ENCODE measurements at regions not wholly inside any gene's neighbourhood (a gene's known extent, or its start where the extent isn't known, plus 50 kb on each side); places are given as distances from the start of the nearest gene placed in this dataset.
"Not testable (repeated sequence)": the region's sequence is repeated elsewhere in the genome, so short reads cannot be mapped to it uniquely, and the experiment has no call there.

DNA sequence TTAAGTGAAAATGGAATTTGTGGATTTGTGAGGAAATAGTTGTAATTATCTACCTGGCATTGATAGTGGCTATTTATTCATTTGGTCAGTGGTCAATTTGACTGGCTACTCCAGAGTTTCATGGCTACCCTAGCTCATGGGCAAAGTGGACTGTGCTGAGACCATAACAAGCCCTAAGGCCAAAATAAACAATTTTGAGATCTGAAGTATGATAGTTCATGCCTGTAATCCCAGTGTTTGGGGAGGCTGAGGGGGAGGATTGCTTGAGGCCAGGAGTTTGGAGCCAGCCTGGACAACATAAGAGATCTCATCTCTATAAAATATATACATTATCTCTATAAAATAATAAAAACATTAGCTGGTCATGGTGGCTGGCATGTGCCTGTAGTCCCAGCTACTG is 311.7 kb downstream of the HIVEP2 start:
- H3K27me3 Mint-ChIP-seq, result peaks cover under 1% of the 10 kb centered on the region
- no peak for DNase-seq
- no peaks in the 10 kb centered on the region for H3K9me3 Mint-ChIP-seq
- CTCF ChIA-PET, result no interaction called here
- H3K4me1 Mint-ChIP-seq, result peaks cover 3% of the 10 kb centered on the region
- no peak overlapping the region for H3K27ac Mint-ChIP-seq
- no peak overlapping the region for H3K4me3 Mint-ChIP-seq
- no peaks in the 10 kb centered on the region for H3K36me3 Mint-ChIP-seq

DNA sequence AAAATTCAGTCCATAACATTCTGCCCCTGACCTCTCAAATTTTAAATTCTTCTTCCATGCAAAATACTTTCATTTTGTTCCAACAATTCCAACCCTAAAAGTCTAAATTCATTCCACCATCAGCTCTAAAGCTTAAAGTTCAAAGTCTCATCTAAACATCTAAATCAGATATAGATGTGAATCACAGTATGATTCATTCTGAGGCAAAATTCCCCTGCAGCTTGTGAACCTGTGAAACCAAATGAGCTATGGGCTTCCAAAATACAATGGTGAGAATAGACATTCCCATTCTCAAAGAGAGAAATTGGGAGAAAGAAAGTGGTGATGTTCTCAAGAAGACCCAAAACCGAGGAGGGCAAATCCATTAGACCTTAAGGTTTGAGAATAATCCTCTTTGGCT is 309.8 kb downstream of the HIVEP2 start:
- CTCF ChIA-PET, result no interaction called here
- no peak for DNase-seq
- Mint-ChIP-seq H3K9me3 (no peaks in the 10 kb centered on the region), H3K4me3 (no peak overlapping the region), H3K27me3 (peaks cover 6% of the 10 kb centered on the region), H3K4me1 (peaks cover 3% of the 10 kb centered on the region), H3K27ac (no peak overlapping the region), H3K36me3 (no peaks in the 10 kb centered on the region)

DNA sequence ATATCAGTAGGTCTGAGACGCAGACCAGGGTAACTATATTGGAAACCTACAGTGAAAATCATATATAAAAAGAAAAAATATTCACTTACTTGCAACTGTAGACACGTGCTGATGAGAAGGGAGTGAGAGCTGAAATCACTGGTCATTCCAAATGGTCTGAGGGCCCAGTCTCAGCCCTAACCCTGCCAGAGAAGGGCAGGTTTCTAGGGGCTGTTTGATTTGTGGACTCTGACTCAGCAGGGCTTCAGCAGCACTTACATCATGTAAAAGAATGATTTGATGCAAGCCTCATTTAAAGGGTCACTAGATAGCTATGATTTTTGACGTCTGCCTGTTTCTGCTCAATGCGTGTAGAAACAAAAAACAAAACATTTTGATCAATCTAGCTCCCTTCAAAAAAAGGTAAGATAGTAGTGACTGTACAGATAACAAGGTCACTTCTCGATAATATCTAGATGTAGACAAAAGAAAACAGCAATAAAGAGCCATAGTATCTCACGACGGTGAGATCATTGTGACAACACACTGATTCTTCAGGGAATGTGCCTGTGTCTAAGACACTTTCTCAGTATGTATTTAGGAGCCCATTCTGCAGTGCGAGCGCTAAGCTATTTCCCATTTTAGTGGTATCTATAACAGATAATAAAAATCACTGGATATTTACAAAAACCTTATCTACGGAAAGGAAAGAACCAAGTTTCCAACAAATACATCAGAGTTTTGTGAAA is 307.2 kb downstream of the HIVEP2 start:
- H3K27ac Mint-ChIP-seq, result no peak overlapping the region
- no peak overlapping the region for H3K4me3 Mint-ChIP-seq
- H3K9me3 Mint-ChIP-seq, result no peaks in the 10 kb centered on the region
- H3K27me3 Mint-ChIP-seq, result peaks cover 6% of the 10 kb centered on the region
- CTCF ChIA-PET, result no interaction called here
- H3K36me3 Mint-ChIP-seq, result no peaks in the 10 kb centered on the region
- DNase-seq, result no peak
- H3K4me1 Mint-ChIP-seq, result no peaks in the 10 kb centered on the region

DNA sequence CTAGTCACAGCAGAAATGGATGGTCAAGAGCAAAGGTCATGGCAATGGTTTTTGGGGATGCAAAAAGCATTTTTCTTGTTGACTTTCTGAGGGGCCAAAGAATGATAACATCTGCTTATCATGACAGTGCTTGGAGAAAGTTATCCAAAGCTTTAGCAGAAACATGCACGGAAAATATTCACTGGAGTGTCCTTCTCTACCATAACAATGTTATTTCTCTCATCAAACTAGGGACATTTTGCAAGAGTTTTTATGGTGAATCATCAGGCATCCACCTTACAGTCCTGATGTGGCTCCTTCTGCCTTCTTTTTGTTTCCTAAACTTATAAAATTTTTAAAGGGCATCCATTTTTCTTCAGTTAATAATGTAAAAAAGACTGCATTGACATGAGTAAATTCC is 302.3 kb downstream of the HIVEP2 start:
- no peak for DNase-seq
- Mint-ChIP-seq H3K27me3 (peaks cover 8% of the 10 kb centered on the region), H3K9me3 (no peaks in the 10 kb centered on the region), H3K4me1 (no peaks in the 10 kb centered on the region), H3K4me3 (no peak overlapping the region), H3K36me3 (no peaks in the 10 kb centered on the region), H3K27ac (no peak overlapping the region)
- CTCF ChIA-PET, result no interaction called here

DNA sequence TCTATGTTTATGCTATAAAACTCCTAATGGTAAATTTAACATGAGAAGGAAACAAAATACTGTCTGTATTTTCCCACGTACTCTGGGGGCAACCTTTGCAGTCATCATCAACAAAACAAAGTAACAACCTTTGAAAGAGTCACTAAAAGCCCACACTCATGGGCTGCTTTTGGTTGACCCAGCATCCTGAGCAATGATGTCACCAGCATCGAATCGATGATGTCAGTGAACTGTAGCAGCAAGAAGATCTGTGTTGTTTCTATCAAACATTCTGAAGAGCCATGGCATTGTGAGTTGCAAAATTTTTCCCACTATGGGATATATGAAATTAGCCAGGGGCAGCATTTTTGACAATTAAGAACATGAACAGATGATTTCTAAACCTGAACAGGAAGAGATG is 300.1 kb downstream of the HIVEP2 start:
- Mint-ChIP-seq H3K9me3 (no peaks in the 10 kb centered on the region), H3K36me3 (no peaks in the 10 kb centered on the region), H3K4me1 (no peaks in the 10 kb centered on the region), H3K27me3 (peaks cover 5% of the 10 kb centered on the region), H3K27ac (no peak overlapping the region), H3K4me3 (no peak overlapping the region)
- no peak for DNase-seq
- CTCF ChIA-PET, result interaction anchor here (0.7 kb wide), 1 partner anchor 17 kb away, joined by 3 read pairs; no protein-coding TSS in a partner anchor

DNA sequence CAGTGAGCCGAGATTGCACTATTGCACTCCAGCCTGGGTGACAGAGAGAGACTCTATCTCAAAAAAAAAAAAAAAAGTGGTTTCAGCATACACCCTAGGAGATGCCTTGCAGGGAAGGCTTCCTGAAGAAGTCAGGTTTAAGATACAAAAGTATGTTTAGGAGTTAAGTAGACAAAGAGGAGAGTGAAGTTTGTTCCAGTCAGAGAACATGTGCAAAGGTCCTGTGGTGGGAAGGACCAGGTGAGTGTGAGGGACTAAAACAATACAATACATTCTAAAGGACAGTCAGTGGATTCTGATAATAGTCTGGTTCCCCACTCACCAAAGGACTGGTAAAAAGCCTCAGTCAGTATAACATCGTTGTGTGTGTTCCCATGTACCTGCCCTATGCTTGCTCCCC is 299.3 kb downstream of the HIVEP2 start:
- CTCF ChIA-PET, result interaction anchor here (0.7 kb wide), 1 partner anchor 16 kb away, joined by 3 read pairs; no protein-coding TSS in a partner anchor
- Mint-ChIP-seq H3K36me3 (no peaks in the 10 kb centered on the region), H3K27me3 (peaks cover 5% of the 10 kb centered on the region), H3K4me1 (no peaks in the 10 kb centered on the region), H3K9me3 (no peaks in the 10 kb centered on the region), H3K27ac (no peak overlapping the region), H3K4me3 (no peak overlapping the region)
- no peak for DNase-seq

DNA sequence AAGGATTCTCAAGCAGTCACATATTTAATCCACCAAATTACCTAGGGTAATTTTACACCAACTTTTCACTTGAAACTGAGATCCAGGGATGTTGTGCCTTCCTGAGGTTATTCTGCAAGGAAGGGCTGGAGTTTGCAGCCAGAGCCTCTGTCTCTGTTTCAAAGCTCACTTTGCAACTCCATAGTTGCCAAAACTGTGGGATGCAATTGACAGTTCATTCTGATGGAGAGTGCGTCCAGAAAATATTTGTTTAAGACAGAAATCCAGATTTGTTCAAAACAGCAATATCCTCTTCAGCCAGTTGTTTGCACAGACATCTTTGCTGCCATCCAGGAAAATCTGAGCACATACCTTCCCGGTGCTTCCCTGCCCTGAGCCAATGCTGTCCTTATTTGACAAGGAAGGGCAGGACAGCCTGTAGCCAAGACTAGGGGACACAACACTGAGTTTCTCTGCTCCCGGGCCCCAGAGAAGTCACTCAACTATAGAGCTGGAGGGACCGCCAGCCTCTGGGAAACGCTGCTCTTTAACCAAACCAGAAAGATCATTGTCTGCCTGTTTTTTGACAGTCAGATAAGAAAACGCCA is 297.4 kb downstream of the HIVEP2 start:
- Mint-ChIP-seq H3K27ac (no peak overlapping the region), H3K4me1 (no peaks in the 10 kb centered on the region), H3K27me3 (peaks cover 5% of the 10 kb centered on the region), H3K9me3 (no peaks in the 10 kb centered on the region), H3K36me3 (no peaks in the 10 kb centered on the region), H3K4me3 (no peak overlapping the region)
- DNase-seq, result no peak
- CTCF ChIA-PET, result interaction anchor here (1.2 kb wide), 1 partner anchor 173 kb away, joined by 3 read pairs; no protein-coding TSS in a partner anchor

DNA sequence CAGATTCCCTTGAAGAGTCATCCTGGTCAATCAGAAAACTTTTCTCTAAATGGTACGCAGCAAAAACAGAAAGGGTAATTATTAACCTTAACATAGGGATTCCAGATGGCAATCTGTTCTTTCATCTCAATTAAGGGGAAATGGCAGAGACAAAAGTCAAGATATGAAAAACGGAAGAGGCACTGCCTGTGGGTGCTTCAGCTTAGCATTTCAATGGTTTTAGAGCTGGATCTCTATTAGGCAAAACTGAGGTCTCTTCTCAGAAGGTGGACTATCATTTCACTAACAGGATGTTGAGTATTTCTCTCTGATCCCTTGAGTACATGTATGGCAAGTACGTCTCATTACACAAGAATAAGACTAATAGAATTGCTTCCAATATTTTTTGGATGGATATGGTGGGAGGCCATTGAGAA is 296.9 kb downstream of the HIVEP2 start:
- no peaks in the 10 kb centered on the region for H3K36me3 Mint-ChIP-seq
- H3K9me3 Mint-ChIP-seq, result no peaks in the 10 kb centered on the region
- CTCF ChIA-PET, result interaction anchor here (1.2 kb wide), 1 partner anchor 173 kb away, joined by 3 read pairs; no protein-coding TSS in a partner anchor
- no peak for DNase-seq
- H3K27ac Mint-ChIP-seq, result no peak overlapping the region
- H3K4me3 Mint-ChIP-seq, result no peak overlapping the region
- no peaks in the 10 kb centered on the region for H3K4me1 Mint-ChIP-seq
- peaks cover 5% of the 10 kb centered on the region for H3K27me3 Mint-ChIP-seq

DNA sequence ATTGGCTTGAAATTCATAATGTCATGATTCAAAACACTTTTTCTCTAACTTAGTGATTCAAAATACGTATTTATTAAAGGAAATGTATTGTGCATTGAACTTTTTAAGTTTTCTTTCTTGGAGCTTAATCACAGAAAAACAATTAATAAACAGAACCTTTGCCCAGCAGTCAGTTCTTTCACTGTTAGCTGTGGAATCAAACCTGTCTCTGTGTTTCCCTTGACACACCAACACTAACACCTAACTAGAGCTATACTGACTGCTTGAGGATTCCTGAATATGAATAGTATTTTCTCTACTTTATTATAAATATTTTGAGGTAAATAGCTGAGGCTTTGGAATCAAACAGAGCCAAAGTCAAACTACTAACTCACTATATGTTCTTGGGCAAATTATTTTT is 296.4 kb downstream of the HIVEP2 start:
- H3K4me1 Mint-ChIP-seq, result no peaks in the 10 kb centered on the region
- H3K9me3 Mint-ChIP-seq, result no peaks in the 10 kb centered on the region
- no peak overlapping the region for H3K4me3 Mint-ChIP-seq
- no peak overlapping the region for H3K27ac Mint-ChIP-seq
- peaks cover 5% of the 10 kb centered on the region for H3K27me3 Mint-ChIP-seq
- H3K36me3 Mint-ChIP-seq, result no peaks in the 10 kb centered on the region
- CTCF ChIA-PET, result interaction anchor here (0.6 to 1.2 kb wide), 2 partner anchors 174 to 271 kb away, joined by 3 read pairs; no protein-coding TSS in a partner anchor
- DNase-seq, result no peak

DNA sequence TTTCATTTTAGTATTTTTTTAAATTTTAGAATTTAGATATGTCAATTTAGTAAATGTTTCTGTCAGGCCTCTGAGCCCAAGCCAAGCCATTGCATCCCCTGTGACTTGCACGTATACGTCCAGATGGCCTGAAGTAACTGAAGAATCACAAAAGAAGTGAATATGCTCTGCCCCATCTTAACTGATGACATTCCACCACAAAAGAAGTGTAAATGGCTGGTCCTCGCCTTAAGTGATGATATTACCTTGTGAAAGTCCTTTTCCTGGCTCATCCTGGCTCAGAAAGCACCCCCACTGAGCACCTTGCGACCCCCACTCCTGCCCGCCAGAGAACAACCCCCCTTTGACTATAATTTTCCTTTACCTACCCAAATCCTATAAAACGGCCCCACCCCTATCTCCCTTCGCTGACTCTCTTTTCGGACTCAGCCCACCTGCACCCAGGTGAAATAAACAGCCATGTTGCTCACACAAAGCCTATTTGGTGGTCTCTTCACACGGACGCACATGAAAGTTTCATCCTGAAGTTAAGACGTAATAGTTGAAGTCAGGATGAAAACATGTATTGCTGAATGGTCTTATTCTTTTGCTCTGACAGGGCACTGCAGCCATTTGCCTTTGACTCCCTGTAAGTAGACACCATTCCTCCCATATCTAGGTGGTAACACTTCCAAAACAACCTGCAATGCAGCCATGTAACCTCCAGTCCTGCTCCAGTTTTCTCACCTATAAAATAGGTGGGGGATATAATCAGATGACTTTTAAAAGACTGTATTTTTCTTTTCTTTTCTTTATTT is 295.3 kb downstream of the HIVEP2 start:
- H3K4me1 Mint-ChIP-seq, H3K27me3 Mint-ChIP-seq, DNase-seq, H3K9me3 Mint-ChIP-seq, H3K27ac Mint-ChIP-seq, H3K4me3 Mint-ChIP-seq, H3K36me3 Mint-ChIP-seq: not testable (repeated sequence)
- CTCF ChIA-PET, result interaction anchor here (0.7 kb wide), 1 partner anchor 175 kb away, joined by 3 read pairs; no protein-coding TSS in a partner anchor

DNA sequence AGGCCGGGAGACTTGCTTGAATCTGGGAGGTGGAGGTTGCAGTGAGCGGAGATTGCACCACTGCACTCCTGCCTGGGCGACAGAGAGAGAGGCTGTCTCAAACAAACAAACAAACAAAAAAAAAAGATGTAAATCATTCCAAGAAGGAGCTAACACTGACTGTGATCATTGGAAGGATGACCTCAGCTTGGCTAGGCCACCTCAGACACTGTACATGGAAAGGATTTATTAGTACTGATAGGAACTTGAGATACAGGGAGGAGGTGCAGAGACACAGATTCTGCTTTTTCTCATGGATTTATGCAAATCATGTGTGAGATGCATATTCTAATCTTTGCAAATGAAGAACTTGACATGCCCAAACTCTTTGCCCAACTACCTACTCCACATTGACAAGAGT is 293.6 kb downstream of the HIVEP2 start:
- Mint-ChIP-seq H3K27me3 (peaks cover 5% of the 10 kb centered on the region), H3K36me3 (no peaks in the 10 kb centered on the region), H3K4me3 (no peak overlapping the region), H3K4me1 (no peaks in the 10 kb centered on the region), H3K27ac (no peak overlapping the region), H3K9me3 (no peaks in the 10 kb centered on the region)
- CTCF ChIA-PET, result no interaction called here
- no peak for DNase-seq

DNA sequence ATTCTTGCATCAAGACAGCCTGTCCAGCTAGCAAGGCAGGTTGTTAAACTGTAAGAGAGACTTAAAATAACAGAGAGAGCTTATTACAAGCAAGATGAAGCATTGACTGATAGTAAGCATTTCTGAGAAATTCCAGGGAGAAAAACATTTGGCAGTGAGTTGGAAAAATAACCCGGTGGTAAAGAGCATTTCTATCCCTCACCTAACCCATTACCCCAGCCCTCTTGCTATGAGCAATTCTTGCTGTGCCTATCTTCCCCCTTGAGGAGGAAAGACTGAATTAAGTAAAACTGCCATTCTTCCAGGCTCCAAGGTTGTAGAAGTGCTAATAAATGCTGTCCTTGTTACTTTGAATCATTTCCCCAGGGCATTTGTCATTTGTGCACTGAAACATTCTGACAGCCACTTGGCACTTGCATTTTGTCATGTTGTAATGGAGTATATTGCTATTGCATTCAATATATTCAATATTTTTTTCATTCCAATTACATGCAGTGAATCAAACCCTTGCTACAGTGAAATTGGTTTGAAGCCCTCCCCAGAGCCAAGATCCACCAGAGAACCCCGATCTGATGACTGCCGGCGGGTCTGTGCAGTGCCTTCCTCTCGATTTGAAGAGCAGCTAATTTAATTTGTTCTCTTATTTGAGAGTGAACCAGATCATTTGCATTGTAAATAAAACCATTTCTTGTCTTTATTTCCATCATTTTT is 291.1 kb downstream of the HIVEP2 start:
- H3K27ac Mint-ChIP-seq, result no peak overlapping the region
- no peaks in the 10 kb centered on the region for H3K36me3 Mint-ChIP-seq
- no peaks in the 10 kb centered on the region for H3K9me3 Mint-ChIP-seq
- no peaks in the 10 kb centered on the region for H3K4me1 Mint-ChIP-seq
- H3K27me3 Mint-ChIP-seq, result no peaks in the 10 kb centered on the region
- DNase-seq, result no peak
- H3K4me3 Mint-ChIP-seq, result no peak overlapping the region
- CTCF ChIA-PET, result no interaction called here

DNA sequence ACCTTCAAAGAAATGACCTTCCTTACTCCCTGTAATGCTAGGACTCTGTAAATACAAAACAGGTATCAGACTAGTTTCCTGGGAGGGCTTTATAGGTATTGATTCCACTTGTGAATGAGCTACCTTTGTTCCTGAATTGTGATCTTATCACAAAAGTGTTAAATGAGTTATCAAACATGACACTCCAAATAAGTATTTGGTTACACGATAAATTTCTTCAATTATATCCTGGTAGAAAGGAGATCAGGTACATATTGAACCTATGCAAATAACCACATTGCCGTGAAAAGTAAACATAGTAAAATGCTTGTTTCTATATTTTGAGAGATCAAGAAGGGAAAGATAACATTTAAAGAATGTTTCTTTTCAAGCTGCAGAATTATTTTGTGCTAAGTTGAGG is 285.3 kb downstream of the HIVEP2 start:
- CTCF ChIA-PET, result no interaction called here
- Mint-ChIP-seq H3K4me1 (no peaks in the 10 kb centered on the region), H3K27me3 (no peaks in the 10 kb centered on the region), H3K4me3 (no peak overlapping the region), H3K27ac (no peak overlapping the region), H3K36me3 (no peaks in the 10 kb centered on the region), H3K9me3 (peaks cover 10% of the 10 kb centered on the region)
- DNase-seq, result no peak

DNA sequence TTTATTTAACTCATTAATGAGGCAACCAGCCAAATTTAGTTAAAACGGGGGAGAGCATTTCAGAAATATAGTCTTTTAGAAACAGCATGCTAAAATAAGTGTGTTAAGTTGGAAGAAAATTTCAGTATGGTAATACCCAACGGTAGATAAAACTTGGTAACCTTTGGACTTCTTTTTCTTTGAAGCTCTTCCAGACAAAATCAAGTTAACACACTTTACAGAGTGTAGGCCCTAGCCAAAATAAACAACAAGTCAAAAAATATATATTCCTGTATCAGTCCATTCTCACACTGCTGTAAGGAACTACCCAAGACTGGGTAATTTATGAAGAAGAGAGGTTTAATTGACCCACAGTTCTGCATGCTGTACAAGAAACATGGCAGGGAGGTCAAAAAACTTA is 279.6 kb downstream of the HIVEP2 start:
- H3K27me3 Mint-ChIP-seq, result no peaks in the 10 kb centered on the region
- no peak overlapping the region for H3K27ac Mint-ChIP-seq
- no peak overlapping the region for H3K4me3 Mint-ChIP-seq
- DNase-seq, result no peak
- H3K36me3 Mint-ChIP-seq, result no peaks in the 10 kb centered on the region
- peaks cover 8% of the 10 kb centered on the region for H3K4me1 Mint-ChIP-seq
- H3K9me3 Mint-ChIP-seq, result peaks cover 16% of the 10 kb centered on the region
- CTCF ChIA-PET, result no interaction called here

Measured in activated naive CD4-positive, alpha-beta T cell treated with anti-CD3 and anti-CD28 coated beads, Interleukin-2, amount 10 ng/mL, durations not matched to agents 7 days and 5 days (primary cell).